ENCODE measurements at regions not wholly inside any gene's neighbourhood (a gene's known extent, or its start where the extent isn't known, plus 50 kb on each side); places are given as distances from the start of the nearest gene placed in this dataset.

DNA sequence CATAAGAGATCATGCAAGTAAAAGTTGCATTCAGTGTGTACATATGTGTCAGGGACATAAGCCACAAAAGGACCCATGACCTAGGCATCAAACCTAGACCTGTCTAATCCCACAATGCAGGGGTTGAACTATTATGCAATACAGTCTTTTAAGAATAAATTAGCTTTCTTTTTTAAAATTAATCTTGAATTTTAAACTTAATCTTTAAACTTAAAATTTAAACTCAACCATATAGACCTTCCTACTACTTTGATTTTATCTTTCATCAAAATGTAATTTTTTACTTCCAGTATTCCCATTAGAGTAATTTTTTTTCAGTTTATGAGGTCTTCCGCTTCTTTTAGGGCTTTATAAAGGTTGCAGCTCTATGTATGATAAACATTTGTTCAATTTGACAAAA lies 702.9 kb downstream of the SUCLG1 start:
- DNase-seq, result no peak

DNA sequence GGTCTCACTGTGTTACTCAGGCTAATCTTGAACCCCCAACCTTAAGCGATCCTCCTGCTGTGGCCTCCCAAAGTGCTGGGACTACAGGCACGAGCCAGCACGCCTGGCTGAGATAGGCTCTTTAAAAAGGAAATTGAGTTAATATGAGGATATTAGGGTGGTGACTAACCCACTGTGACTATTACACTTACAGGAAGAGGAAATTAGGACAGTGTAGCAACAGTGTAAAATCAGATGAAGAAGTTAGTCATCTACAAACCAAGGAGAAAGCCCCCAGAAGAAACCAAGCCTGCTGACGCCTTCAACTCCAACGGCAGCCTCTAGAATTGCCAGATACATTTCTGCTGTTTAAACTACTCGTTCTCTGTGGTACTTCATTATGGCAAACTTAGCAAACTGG lies 711.9 kb downstream of the SUCLG1 start:
- no peak for DNase-seq

DNA sequence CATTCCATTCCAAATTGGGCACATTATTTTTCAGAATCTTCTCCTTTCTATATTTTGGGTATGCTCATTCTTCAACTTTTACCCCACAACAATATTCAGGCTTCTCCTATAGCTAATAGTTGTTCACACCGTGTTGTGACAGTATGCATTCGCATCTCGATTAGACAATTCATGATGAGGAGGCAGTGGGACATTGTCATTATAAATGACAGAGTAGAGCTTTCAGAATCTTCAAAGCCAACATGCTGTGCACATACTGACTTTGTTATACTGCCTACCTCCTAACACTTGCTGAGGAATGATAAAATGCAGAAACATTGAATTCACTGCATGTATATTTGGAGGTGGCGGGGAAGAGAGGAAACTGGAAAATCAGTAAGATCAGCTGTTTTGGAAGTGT lies 714.2 kb downstream of the SUCLG1 start:
- no peak for DNase-seq

DNA sequence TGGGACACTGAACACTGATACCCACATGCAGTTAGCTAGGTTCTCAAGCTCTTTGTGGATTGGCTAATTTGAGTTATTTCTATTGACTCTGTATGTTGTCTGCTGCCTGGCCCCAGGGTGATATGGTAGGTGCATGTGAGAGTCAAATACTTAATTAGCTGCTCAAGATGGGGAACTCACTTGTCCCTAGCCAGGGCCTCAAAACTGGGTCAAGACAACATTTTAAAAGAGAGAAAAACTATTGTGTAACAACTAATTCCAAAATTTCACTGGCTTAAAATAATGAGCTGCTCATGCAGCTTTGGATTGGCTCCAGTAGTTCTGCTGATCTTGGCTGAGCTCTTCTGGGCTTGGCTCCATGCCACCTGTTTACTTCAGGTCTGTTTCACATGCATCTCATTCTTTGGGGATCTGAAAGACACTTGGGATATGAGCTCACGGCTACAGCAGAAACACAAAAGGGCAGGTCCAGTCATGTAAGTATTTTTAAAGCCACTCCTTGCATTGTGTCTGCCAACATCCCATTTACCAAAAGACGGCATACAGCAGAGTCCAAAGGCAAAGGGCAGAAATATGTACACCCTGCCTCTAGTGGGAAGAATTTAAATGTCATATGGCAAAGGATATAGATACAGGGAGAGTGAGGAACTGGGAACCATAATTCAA lies 716.8 kb downstream of the SUCLG1 start:
- no peak for DNase-seq

DNA sequence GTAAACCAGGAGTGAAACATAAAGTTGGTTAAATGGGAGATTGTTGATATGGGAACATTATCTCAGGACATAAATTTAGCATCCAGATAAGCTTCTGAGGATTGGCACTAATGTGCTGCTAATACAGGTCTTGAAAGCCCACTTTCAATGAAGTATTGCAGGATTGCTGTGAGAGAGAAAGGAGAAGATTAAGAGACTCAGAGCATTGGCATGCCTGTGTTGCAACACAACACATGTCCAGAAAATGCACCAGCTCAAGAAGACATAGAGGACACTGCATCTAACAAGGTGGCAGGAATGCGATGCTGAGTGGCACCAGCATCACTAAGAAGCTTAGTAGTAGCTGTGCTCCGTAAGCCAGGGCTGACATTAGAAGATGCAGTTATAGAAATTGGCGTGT lies 728.9 kb downstream of the SUCLG1 start:
- DNase-seq, result no peak

DNA sequence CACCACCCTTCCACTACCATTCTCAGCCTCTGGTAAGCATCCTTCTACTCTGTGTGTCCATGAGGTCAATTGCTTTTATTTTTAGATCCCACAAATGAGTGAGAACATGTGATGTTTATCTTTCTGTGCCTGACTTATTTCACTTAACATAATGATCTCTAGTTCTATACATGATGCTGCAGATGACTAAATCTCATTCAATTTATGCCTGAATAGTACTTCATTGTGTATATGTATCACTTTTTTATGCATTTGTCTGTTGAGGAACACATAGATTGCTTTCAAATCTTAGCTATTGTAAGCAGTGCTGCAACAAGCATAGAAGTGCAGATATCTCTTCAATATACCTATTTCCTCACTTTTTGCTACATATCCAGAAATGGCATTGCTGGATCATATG lies 733.3 kb downstream of the SUCLG1 start:
- no peak for DNase-seq

DNA sequence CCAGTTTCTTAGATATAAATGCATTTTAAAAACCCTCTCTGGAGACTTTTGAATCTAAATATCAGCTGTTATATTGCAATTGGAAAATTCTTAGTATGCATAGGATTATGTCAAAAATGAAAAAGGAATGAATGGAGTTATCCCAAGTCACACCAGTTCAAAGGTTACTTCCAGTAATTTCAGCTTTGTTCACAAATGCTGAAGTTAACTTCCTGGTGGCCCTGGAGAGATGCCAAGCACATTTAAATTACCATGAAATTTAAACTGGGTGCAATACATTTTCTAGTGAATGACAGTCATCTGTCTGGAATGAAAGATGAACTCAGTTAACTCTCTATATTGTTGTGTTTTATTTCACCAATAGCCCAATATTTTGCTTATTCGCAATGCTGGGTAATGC lies 753.9 kb downstream of the SUCLG1 start:
- no peak for DNase-seq

DNA sequence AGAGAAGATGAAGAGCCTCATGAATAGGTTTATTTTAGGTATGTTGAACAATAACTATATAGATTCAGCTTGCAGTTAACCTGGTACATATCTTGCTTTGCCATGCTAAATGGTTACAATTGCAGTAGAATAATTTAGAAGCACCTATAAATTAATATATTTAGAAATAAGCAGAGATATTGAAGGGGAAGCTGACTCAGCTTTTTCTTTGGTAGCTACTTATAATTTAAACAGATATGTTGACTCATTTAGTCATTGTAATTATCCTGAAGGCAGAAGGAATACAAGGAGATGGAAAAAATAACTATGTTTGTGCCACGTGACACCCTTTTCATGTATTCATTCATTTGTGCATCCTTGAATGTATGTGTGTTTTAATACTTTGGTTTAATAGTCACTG lies 755.5 kb downstream of the SUCLG1 start:
- no peak for DNase-seq

DNA sequence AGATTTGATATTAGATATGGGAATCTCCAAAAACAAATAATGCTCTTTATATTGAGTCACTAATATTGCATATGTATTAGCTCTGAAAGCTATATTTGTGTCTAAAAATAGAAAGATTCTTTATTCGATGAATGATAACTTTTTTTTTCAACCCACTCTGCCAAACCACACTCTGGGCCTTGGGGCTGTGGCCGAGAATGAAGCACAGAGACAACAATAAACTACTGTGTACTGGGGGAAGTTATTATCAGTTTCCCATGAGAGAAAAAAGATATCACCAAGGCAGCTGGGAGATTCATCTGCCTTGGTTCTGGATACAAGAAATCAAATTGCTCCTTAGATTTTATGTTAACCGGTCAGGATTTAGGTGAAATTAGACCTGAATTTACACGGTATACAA lies 762.2 kb downstream of the SUCLG1 start:
- DNase-seq, result no peak

DNA sequence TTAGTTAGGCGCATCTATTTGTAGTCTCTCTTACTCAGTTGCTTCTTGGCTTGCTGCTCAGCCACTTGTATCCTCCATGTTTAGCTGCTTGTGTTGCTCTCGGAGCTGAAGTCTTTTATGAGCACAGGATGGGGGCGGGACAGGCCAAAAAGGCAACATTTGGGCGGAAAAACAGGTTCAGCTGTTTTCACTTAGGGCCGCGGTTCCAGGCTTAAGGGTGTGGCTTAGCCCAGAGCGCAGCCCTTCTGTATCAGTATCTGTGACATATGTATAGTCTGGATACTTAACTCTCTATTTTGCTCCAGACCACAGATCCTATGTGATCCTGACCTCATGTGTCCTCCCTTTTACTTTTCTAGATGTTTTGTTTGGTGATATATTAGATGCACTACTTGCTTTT lies 763.5 kb downstream of the SUCLG1 start:
- DNase-seq, result no peak

DNA sequence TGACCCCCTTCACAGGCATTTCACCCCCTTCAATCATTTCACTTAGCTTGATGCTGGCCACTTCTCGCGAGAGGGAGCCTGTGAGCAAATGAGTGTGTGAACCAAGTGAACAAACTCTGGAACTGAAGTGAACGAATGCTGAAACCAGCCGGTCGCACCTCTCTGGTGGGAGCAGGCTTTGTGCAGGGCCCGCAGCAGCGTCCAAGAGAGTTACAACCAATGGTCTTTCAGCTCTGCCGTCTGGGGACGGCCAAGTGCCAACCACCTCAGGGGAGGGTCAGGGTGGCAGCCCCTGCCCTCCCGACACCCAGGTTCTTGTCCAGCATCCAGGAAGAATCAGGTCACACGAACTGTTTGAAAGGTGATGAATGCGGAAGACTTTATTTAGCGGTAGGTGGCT lies 764.0 kb downstream of the SUCLG1 start:
- DNase-seq, result no peak

DNA sequence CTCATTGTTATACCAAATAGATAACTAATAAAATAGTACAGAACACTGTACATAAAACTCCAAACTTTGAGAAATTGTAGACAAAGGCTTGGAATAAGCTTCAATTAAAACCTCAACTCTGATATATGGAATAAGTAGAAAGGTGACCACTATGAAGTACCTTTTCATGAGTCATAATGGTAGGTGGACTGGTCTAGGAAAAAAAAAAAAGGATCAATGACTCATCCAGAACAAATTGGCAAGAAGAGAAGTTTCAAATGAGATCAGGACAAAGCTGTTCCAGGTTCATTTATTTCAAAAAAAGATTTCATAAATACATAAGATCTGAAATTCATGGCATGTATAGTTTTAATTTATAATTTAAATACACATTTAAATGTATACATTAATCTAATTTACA lies 769.7 kb downstream of the SUCLG1 start:
- no peak for DNase-seq

DNA sequence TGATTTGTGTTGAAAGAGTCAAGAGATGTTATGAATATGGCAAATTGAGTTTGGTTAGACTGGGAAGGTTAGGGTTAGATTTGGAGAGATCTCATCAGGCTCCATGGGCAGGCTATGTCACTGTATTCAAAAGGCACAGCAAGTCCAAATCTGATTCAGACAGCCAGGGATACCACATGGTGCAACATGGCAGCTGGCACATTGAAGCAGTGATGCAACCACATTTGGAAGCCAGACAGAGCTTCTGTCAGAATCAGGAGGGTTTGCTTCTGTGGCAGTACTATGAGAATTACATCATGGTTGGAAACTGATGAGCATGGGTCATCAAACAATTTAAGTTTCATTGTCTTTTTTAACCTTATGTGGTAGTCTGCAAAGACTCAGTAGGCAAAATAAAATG lies 772.2 kb downstream of the SUCLG1 start:
- DNase-seq, result no peak

DNA sequence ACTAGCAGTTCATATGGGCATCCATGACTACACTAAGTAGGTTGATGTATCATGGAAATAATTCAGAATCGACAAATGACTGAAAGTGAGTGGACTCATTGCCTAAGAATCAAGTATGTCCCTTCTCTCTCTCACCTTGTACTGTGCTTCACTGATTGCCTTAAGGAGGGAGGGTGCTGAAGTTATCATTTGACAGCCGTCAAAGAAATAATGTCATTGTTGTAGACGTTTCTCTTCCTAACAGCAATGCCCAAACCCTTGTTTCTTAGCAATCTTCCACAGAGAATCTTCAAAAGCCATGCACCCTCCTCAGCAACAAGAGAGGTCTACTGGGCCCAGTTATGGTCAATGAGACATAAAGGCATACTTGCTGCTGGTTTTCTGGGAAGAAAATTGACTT lies 785.0 kb downstream of the SUCLG1 start:
- DNase-seq, result no peak

DNA sequence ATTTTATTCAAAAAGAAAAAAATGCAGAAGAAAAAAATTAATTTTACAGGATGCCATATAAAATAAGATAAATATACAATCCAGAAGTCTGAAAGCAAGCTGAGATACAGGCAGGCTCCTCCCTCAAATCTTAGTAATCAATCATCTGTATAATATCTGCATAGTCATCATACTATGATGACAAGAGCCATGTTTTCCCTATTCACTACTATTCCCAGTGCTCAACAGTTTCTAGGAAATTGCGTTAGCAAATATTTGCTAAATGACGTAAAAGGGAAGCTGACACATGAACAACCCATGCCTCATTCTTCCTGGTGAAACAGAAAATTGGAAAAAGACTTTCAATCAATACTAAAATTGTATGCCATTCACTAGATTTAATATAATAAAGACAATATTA lies 793.2 kb downstream of the SUCLG1 start:
- no peak for DNase-seq

DNA sequence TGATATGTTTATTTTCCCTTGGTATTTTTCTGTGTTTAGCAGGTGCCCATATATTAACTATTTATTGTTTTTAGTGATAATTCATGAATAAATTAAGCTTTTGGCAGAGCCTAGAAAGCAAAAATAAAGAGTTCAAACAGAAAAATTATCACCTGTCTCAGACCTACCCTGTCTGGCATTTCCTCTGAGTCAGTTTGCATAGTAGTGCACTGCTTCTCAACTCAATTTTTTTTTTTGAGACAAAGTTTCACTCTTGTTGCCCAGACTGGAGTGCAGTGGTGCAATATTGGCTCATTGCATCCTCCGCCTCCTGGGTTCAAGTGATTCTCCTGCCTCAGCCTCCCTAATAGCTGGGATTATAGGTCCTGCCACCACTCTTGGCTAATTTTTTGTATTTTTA lies 793.9 kb downstream of the SUCLG1 start:
- no peak for DNase-seq

DNA sequence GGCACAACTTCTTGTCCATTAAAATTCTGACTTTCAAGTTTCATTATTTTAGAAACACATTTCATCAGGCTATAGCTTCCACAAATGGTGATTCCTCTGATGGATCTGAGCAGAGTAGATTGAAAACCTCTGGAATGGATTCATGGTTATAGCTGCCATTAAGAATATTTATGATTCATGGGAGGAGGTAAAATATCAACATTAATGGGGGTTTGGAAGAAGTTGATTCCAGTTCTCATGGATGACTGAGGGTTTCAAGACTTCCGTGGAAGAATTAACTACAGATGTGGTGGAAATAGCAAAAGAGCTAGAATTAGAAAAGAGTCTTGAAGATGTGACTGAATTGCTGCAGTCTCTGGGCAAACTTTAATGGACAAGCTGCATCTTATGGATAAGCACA lies 797.4 kb downstream of the SUCLG1 start:
- DNase-seq, result no peak

DNA sequence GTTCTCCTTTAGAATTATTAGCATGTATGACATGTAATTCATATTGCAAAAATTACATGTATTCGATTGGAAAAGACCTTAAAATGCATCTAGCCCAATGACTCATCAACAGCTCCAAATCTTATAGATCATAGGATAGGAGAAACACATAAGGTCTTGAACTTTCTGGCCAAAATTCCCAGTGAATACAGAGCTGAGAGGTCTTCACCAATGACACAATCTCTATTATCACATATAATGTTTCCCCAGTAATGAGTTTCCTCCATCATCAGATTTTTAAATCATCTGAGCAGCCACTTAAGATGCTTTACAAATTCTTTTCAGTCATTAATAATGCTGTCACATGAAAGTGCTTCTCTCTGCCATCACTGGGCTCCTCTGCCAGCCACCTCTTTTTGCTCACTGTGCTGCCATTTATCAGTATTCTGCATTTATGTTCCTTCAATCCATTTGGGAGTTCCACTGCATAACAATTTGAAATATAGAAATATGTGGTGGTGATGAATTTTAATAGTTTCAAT lies 804.9 kb downstream of the SUCLG1 start:
- no peak for DNase-seq

DNA sequence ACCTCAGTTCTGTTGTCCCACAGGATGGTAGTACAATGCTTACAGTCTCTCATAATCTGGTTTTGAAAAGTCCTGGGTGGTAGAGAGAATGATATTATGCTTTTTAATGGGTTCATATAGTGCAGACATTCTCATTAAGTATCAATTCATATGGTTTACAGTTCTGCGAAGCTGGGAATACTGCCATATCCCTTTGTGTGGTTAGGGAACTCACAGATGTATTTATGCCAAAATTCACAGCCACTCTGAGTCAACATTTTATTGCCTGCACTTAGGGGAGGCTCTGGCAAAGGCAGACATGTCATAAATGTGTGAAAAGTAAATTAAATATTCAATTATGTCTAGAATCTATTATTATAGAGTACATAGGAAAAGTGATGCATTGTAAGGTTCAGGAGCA lies 808.2 kb downstream of the SUCLG1 start:
- DNase-seq, result no peak

DNA sequence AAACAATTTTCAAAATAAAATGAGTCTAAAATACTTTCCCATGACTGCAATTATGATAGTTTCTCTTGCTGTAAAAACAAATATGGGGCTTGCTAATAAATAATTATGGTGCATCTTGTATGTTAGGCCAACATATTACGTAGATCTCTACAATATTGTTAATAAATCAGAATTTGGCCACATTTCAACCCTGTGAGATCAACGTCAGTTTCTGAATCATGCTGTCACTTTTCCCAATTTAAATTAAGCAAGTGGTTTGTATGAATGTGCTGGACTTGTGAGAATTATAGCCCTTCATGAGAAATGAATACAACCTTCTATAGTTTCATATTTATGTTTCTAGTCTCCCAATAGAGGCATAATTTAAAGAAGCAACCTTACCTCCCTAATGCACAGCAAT lies 808.9 kb downstream of the SUCLG1 start:
- DNase-seq, result no peak

DNA sequence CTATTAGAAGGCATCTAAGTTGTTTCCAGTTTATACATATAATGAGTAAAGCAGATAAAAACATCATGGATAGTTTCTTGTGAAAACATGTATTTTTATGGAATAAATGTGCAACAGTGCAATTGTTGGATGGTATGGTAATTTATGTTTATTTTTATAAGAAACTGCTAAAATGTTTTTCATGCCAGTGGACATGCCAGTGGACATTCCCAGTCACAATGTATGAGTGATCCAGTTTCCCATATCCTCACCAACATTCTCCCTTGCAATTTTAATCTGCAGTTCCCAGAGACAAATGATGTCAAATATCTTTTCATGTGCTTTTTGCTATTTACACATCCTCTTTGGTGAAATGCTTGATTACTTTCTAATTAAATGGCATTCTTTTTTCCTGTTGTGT lies 818.6 kb downstream of the SUCLG1 start:
- DNase-seq, result no peak

DNA sequence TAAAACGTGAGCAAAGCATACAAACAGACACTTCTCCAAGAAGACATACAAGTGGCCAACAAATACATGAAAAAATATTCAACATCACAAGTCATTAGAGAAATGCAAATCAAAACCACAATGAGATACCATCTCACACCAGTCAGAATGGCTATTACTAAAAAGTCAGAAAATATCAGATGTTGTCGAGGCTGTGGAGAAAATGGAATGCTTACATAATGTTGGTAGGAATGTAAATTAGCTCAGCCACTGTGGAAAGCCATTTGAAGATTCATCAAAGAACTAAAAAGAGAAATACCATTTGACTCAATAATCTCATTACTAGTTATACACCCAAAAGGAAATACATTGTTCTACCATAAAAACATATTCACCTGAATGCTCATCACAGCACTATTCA lies 825.7 kb downstream of the SUCLG1 start:
- DNase-seq, result no peak

DNA sequence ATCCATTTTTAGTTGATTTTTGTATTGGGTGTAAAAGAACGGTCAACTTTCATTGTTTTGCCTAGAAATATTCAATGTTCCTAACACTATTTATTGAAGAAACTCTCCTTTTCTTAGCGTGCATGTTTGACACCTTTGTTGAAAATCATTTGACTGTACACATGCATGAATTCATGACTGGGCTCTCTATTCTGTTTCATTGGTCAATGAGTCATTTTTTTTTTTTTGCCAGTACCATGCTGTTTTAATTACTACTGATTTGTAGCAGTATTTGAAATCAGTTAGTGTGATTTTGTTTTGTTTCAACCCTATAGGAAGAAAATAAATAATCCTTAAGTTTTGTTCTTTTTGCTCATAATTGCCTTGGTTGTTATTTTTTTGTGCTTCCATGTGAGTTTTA lies 828.7 kb downstream of the SUCLG1 start:
- DNase-seq, result no peak

DNA sequence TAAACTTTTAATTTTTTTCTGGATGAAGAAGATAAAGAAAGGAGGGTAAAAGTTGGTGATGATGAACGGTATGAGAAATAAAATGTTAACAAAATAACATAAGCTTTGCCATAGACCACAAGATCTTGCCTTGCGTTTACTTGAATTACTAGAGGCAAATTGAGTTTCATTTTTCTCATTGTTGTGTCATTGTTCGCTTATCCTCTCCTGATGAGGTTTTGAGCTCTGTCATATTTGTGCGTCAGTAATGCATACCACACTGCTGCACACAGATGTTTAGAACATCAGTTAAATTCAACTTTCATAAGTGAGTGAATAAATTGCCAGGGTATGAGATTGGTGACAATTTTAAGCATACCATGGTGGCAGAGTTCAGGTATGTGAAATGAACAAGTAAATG lies 843.6 kb downstream of the SUCLG1 start:
- no peak for DNase-seq

DNA sequence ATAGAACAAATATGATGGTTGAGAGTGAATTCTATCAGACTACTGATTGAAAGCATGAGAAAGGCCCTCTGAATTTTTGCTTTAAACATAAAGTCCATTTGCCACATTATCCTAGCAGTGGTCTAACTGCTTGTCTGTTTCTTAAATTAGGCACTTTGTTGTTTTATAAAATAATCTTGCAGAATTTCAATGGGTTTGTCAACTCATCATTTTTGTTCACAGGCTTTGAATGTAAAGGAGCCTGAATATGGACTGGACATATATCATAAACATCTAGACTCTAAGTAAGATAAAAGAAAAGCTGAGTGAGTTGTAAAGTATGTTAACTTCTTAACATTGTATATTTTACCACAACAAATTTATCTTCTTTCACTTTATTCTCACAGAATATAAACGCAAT lies 845.9 kb downstream of the SUCLG1 start:
- DNase-seq, result no peak

DNA sequence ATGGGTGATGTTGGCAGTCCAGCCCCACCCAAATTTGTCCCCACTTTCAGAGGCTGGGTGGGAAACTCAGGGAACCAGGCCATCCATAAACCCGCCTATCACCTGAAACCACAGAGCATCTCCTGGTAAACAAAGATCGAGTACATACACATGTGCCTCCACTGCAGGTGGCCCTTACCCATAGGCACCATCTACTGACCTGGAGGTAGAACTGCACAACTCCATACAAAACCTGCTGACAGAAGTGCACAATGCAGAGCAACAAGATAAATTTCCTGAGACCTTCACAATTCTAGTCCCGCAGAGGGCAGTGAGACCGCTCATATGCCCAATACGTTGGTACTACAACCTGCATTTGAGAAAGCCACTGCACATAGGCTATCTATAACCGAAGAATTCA lies 856.3 kb downstream of the SUCLG1 start:
- no peak for DNase-seq
